ENCODE measurements at regions not wholly inside any gene's neighbourhood (a gene's known extent, or its start where the extent isn't known, plus 50 kb on each side); places are given as distances from the start of the nearest gene placed in this dataset.

GRCh38 chr2:13018490-13018889 lies 301.8 kb downstream of the TRIB2 start:
- Histone ChIP-seq H3K4me2 (ENCODE audit: low read length) (no peak overlapping the region), H3K36me3 (ENCODE audit: control insufficient read depth, low read length) (no peaks in the 10 kb centered on the region), H3K79me2 (ENCODE audit: control insufficient read depth, low read length) (no peaks in the 10 kb centered on the region), H3K4me1 (ENCODE audit: control insufficient read depth, low read length) (no peaks in the 10 kb centered on the region), H3K9me3 (ENCODE audit: control insufficient read depth, insufficient read depth, low read length) (no peaks in the 10 kb centered on the region), H3K9me2 (replicated peaks; ENCODE audit: control insufficient read depth, low read length) (no peaks in the 10 kb centered on the region), H3K27me3 (ENCODE audit: control insufficient read depth, low read length) (peaks cover 4% of the 10 kb centered on the region), H3K4me3 (ENCODE audit: low read length) (no peak overlapping the region), H3K27ac (ENCODE audit: low read depth, low read length) (no peak overlapping the region), H4K20me1 (ENCODE audit: control insufficient read depth, insufficient read depth, low read depth, low read length) (no peaks in the 10 kb centered on the region), H3F3A (ENCODE audit: control insufficient read depth, insufficient read depth) (no peaks in the 10 kb centered on the region)
- no peak for TF ChIP-seq EZH2phosphoT487 (IDR thresholded peaks at IDR 0.05; ENCODE audit: borderline replicate concordance, low read length)
- TF ChIP-seq, protein P1, sequence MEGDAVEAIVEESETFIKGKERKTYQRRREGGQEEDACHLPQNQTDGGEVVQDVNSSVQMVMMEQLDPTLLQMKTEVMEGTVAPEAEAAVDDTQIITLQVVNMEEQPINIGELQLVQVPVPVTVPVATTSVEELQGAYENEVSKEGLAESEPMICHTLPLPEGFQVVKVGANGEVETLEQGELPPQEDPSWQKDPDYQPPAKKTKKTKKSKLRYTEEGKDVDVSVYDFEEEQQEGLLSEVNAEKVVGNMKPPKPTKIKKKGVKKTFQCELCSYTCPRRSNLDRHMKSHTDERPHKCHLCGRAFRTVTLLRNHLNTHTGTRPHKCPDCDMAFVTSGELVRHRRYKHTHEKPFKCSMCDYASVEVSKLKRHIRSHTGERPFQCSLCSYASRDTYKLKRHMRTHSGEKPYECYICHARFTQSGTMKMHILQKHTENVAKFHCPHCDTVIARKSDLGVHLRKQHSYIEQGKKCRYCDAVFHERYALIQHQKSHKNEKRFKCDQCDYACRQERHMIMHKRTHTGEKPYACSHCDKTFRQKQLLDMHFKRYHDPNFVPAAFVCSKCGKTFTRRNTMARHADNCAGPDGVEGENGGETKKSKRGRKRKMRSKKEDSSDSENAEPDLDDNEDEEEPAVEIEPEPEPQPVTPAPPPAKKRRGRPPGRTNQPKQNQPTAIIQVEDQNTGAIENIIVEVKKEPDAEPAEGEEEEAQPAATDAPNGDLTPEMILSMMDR (IDR thresholded peaks at IDR 0.05; ENCODE audit: low read depth, low read length, poor library complexity, severe bottlenecking): no peak

DNA sequence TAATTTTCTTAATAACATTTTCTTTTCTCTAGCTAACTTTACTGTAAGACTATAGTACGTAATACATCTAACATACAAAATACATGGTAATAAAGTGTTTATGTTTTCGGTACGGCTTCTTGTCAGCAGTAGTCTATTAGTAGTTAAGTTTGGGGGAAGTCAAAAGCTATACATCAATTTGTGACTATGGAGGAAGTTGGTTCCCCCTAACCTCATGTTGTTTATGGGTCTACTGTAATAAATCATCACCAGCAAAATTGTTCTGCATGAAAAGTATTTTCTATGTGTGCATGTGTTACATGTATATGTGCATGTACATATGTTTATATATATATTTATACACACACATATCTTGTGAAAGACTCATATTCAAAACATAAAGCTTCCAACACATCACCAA lies 303.0 kb downstream of the TRIB2 start:
- TF ChIP-seq, protein P1 (IDR thresholded peaks at IDR 0.05; ENCODE audit: low read depth, low read length, poor library complexity, severe bottlenecking): no peak
- TF ChIP-seq EZH2phosphoT487 (IDR thresholded peaks at IDR 0.05; ENCODE audit: borderline replicate concordance, low read length): no peak
- Histone ChIP-seq H3K27ac (ENCODE audit: low read depth, low read length) (no peak overlapping the region), H3K27me3 (ENCODE audit: control insufficient read depth, low read length) (peaks cover 4% of the 10 kb centered on the region), H3K36me3 (ENCODE audit: control insufficient read depth, low read length) (no peaks in the 10 kb centered on the region), H3K4me3 (ENCODE audit: low read length) (no peak overlapping the region), H4K20me1 (ENCODE audit: control insufficient read depth, insufficient read depth, low read depth, low read length) (no peaks in the 10 kb centered on the region), H3K79me2 (ENCODE audit: control insufficient read depth, low read length) (no peaks in the 10 kb centered on the region), H3K4me2 (ENCODE audit: low read length) (no peak overlapping the region), H3K4me1 (ENCODE audit: control insufficient read depth, low read length) (no peaks in the 10 kb centered on the region), H3K9me2 (replicated peaks; ENCODE audit: control insufficient read depth, low read length) (no peaks in the 10 kb centered on the region), H3F3A (ENCODE audit: control insufficient read depth, insufficient read depth) (no peaks in the 10 kb centered on the region), H3K9me3 (ENCODE audit: control insufficient read depth, insufficient read depth, low read length) (no peaks in the 10 kb centered on the region)

- Histone ChIP-seq H3K9me3 (ENCODE audit: control insufficient read depth, insufficient read depth, low read length) (no peaks in the 10 kb centered on the region), H3K36me3 (ENCODE audit: control insufficient read depth, low read length) (no peaks in the 10 kb centered on the region), H3F3A (ENCODE audit: control insufficient read depth, insufficient read depth) (no peaks in the 10 kb centered on the region), H3K27me3 (ENCODE audit: control insufficient read depth, low read length) (peaks cover 4% of the 10 kb centered on the region), H3K9me2 (replicated peaks; ENCODE audit: control insufficient read depth, low read length) (no peaks in the 10 kb centered on the region), H3K4me1 (ENCODE audit: control insufficient read depth, low read length) (no peaks in the 10 kb centered on the region), H4K20me1 (ENCODE audit: control insufficient read depth, insufficient read depth, low read depth, low read length) (no peaks in the 10 kb centered on the region), H3K4me2 (ENCODE audit: low read length) (no peak overlapping the region), H3K27ac (ENCODE audit: low read depth, low read length) (no peak overlapping the region), H3K4me3 (ENCODE audit: low read length) (no peak overlapping the region), H3K79me2 (ENCODE audit: control insufficient read depth, low read length) (no peaks in the 10 kb centered on the region)
- TF ChIP-seq, protein P1 (IDR thresholded peaks at IDR 0.05; ENCODE audit: low read depth, low read length, poor library complexity, severe bottlenecking): no peak
- no peak for TF ChIP-seq EZH2phosphoT487 (IDR thresholded peaks at IDR 0.05; ENCODE audit: borderline replicate concordance, low read length)
Observed at GRCh38 chr2:13020469-13020868, 303.7 kb downstream of the TRIB2 start.

All from DOHH2 (cell line).